Pulmonary artery endothelial cell (primary cell): ENCODE measurements at regions not wholly inside any gene's neighbourhood (a gene's known extent, or its start where the extent isn't known, plus 50 kb on each side); places are given as distances from the start of the nearest gene placed in this dataset.

Source experiments
- DNase-seq: peaks from one replicate; pipeline ENCODE4 v3.0.0-alpha.2; 2011; ENCODE audit warnings: low read depth, low spot score

GRCh38 chr11:79939111-79939510, 498.3 kb upstream of the TENM4 start:
- no peak for DNase-seq

- no peak for DNase-seq
These were observed 497.0 kb upstream of the TENM4 start for GRCh38 chr11:79937676-79938334.

- DNase-seq = no peak
These were observed 491.8 kb upstream of the TENM4 start for GRCh38 chr11:79932612-79933011.

GRCh38 chr11:79931692-79932091, 490.9 kb upstream of the TENM4 start:
- DNase-seq = no peak

- no peak for DNase-seq
These were observed 485.9 kb upstream of the TENM4 start for GRCh38 chr11:79926707-79927106.

- DNase-seq = no peak
These were observed 484.7 kb upstream of the TENM4 start for GRCh38 chr11:79925570-79925969.

GRCh38 chr11:79922641-79923040, 481.8 kb upstream of the TENM4 start:
- DNase-seq = no peak

- no peak for DNase-seq
These were observed 479.6 kb upstream of the TENM4 start for GRCh38 chr11:79920480-79920879.

- no peak for DNase-seq
These were observed 478.5 kb upstream of the TENM4 start for GRCh38 chr11:79919350-79919749.

GRCh38 chr11:79918846-79919245, 478.0 kb upstream of the TENM4 start:
- DNase-seq = no peak

- DNase-seq = no peak
These were observed 465.3 kb upstream of the TENM4 start for GRCh38 chr11:79906164-79906563.

GRCh38 chr11:79902493-79902892, 461.7 kb upstream of the TENM4 start:
- no peak for DNase-seq

- no peak for DNase-seq
These were observed 457.1 kb upstream of the TENM4 start for GRCh38 chr11:79897896-79898295.

- no peak for DNase-seq
These were observed 455.4 kb upstream of the TENM4 start for GRCh38 chr11:79896258-79896657.

- no peak for DNase-seq
These were observed 453.3 kb upstream of the TENM4 start for GRCh38 chr11:79894111-79894510.

GRCh38 chr11:79890272-79890671, 449.4 kb upstream of the TENM4 start:
- no peak for DNase-seq

GRCh38 chr11:79864882-79865281, 424.1 kb upstream of the TENM4 start:
- no peak for DNase-seq

GRCh38 chr11:79860336-79860735, 419.5 kb upstream of the TENM4 start:
- DNase-seq = no peak

- no peak for DNase-seq
These were observed 416.8 kb upstream of the TENM4 start for GRCh38 chr11:79857377-79858214.

- no peak for DNase-seq
These were observed 411.3 kb upstream of the TENM4 start for GRCh38 chr11:79852176-79852575.

GRCh38 chr11:79845002-79845709, 404.3 kb upstream of the TENM4 start:
- DNase-seq = no peak

- no peak for DNase-seq
These were observed 393.2 kb upstream of the TENM4 start for GRCh38 chr11:79834015-79834414.
